Endothelial cell of umbilical vein (primary cell): ENCODE measurements at regions not wholly inside any gene's neighbourhood (a gene's known extent, or its start where the extent isn't known, plus 50 kb on each side); places are given as distances from the start of the nearest gene placed in this dataset.

ENCODE experiments used
- BruUV-seq: library from RNA; stranded (reverse); fragments of 400-500 nt; replicated peaks from 2 replicates; lab custom pipeline; 2021; lab: Mats Ljungman, UMichigan
- CTCF ChIA-PET: fragments of 300-600, 350-600 bp; sonication (Branson Sonifier 250); formaldehyde crosslinking; loops from one replicate; lab custom pipeline; 2021; ENCODE audit warnings: antibody characterized with exemption, inconsistent platforms; lab: Charles Lee
- POLR2A ChIA-PET: fragments of 300-600, 350-600 bp; sonication (Branson Sonifier 250); formaldehyde crosslinking; loops from one replicate; lab custom pipeline; 2021; ENCODE audit warnings: antibody characterized with exemption, inconsistent platforms; lab: Charles Lee
- DNase-seq: peaks from one replicate; pipeline ENCODE4 v3.0.0-alpha.2; 2011; ENCODE audit warnings: low read depth, low spot score
- FAIRE-seq: peaks from 2 replicates; lab custom pipeline; 2011; peaks lifted over from hg19 to GRCh38; lab: Jason Lieb, UNC
- H2AFZ ChIP-seq: 2 replicates; pipeline ENCODE4 v1.6.0; 2012; ENCODE audit warnings: low read depth, low read length, control low read depth, inconsistent platforms
- H3K27ac ChIP-seq: 2 replicates; pipeline ENCODE4 v1.5.1; 2011; ENCODE audit warnings: low read depth, mild to moderate bottlenecking, control low read depth, low read length, moderate library complexity; ENCODE audit not compliant: insufficient read depth
- H3K27me3 ChIP-seq, 2 experiments: 2 replicates each; pipeline versions ENCODE4 v1.6.0 to v1.6.1; 2011; ENCODE audit warnings: low read length in 2 of 2, mixed read lengths in 1 of 2; ENCODE audit not compliant: control insufficient read depth in 2 of 2, insufficient read depth in 2 of 2
- H3K36me3 ChIP-seq, 2 experiments: 2 replicates in 1 of 2; 3 replicates in 1 of 2; pipeline ENCODE4 v1.5.1; 2011; ENCODE audit warnings: low read length in 2 of 2, mild to moderate bottlenecking in 1 of 2, moderate library complexity in 1 of 2; ENCODE audit not compliant: control insufficient read depth in 2 of 2, insufficient read depth in 2 of 2; ENCODE audit errors: extremely low read depth in 1 of 2
- H3K4me1 ChIP-seq: 3 replicates; pipeline ENCODE4 v1.5.1; 2011; ENCODE audit warnings: mild to moderate bottlenecking, low read length; ENCODE audit not compliant: control insufficient read depth, insufficient read depth; ENCODE audit errors: extremely low read depth
- H3K4me2 ChIP-seq: 2 replicates; pipeline ENCODE4 v1.6.1; 2011; ENCODE audit warnings: low read length, control low read depth, mixed read lengths; ENCODE audit not compliant: insufficient read depth
- H3K4me3 ChIP-seq, 3 experiments: fragments of 200-600 bp in 1 of 3; sonication (generic), shearing (Covaris generic) in 1 of 3; replicated peaks in 1 of 3; 2 replicates each; pipeline ENCODE4 v1.5.1; 2011 to 2016; ENCODE audit warnings: control low read depth in 3 of 3, low read length in 3 of 3, mild to moderate bottlenecking in 2 of 3, inconsistent platforms in 1 of 3, low read depth in 1 of 3, moderate library complexity in 1 of 3; ENCODE audit not compliant: insufficient read depth in 1 of 3
- H3K79me2 ChIP-seq: 2 replicates; pipeline ENCODE4 v1.6.0; 2012; ENCODE audit warnings: low read length, inconsistent platforms; ENCODE audit not compliant: control insufficient read depth, insufficient read depth
- H3K9ac ChIP-seq: replicated peaks from 2 replicates; pipeline ENCODE3; 2011; ENCODE audit warnings: low read length, control low read depth; ENCODE audit not compliant: insufficient read depth; ENCODE audit errors: extremely low read depth
- H3K9me1 ChIP-seq: replicated peaks from 3 replicates; pipeline ENCODE4 v1.6.0; 2011; ENCODE audit warnings: mild to moderate bottlenecking, low read length; ENCODE audit not compliant: control insufficient read depth, insufficient read depth; ENCODE audit errors: extremely low read depth
- H3K9me3 ChIP-seq: replicated peaks from 2 replicates; pipeline ENCODE4 v1.5.1; 2012; ENCODE audit warnings: low read length, inconsistent platforms; ENCODE audit not compliant: control insufficient read depth, insufficient read depth
- H4K20me1 ChIP-seq: replicated peaks from 2 replicates; pipeline ENCODE3; 2011; ENCODE audit warnings: mild to moderate bottlenecking, low read length; ENCODE audit not compliant: control insufficient read depth, insufficient read depth; ENCODE audit errors: extremely low read depth
- EZH2 ChIP-seq: IDR thresholded peaks from 2 replicates; pipeline ENCODE4 v1.6.1; 2012; ENCODE audit warnings: borderline replicate concordance, low read depth, mild to moderate bottlenecking, moderate library complexity, low read length, inconsistent platforms; ENCODE audit not compliant: severe bottlenecking
- FOS ChIP-seq: IDR thresholded peaks from 2 replicates; pipeline ENCODE4 v1.6.1; 2011; ENCODE audit warnings: mild to moderate bottlenecking, low read length, moderate library complexity, borderline replicate concordance; ENCODE audit not compliant: insufficient read depth
- GATA2 ChIP-seq: IDR thresholded peaks from 2 replicates; pipeline ENCODE4 v1.7.0; 2011; ENCODE audit warnings: low read depth, mild to moderate bottlenecking, moderate library complexity, mixed read lengths, low read length; ENCODE audit not compliant: insufficient read length, insufficient read depth
- JUN ChIP-seq: IDR thresholded peaks from 2 replicates; pipeline ENCODE4 v1.6.1; 2011; ENCODE audit warnings: borderline replicate concordance, low read depth; ENCODE audit not compliant: insufficient read length, insufficient read depth
- MYC ChIP-seq: IDR thresholded peaks from one replicate; pipeline ENCODE4 v1.6.1; 2011; ENCODE audit warnings: mild to moderate bottlenecking, low read depth, low read length
- POLR2A ChIP-seq: IDR thresholded peaks from 2 replicates; pipeline ENCODE4 v1.6.1; 2012; ENCODE audit warnings: low read depth, mild to moderate bottlenecking, control low read depth, low read length
- POLR2AphosphoS5 ChIP-seq: IDR thresholded peaks from 2 replicates; pipeline ENCODE4 v1.6.1; 2012; ENCODE audit warnings: low read depth, mild to moderate bottlenecking, control low read depth, low read length, moderate library complexity; ENCODE audit not compliant: insufficient read depth
- dilution Hi-C: fragments of 300-500 bp; cut with MboI; formaldehyde crosslinking; loops from one replicate; pipeline ENCODE4 v1.15.0; 2019; ENCODE audit warnings: low sequenced_read_pairs; ENCODE audit not compliant: extremely low pct_ligation_motif_present
- intact Hi-C: fragments of 100-400 bp; cut with micrococcal nuclease; formaldehyde crosslinking; loops from one replicate; pipeline ENCODE4 v1.10.0; 2022
- TF ChIP-seq, protein P1 (sequence below), 2 donors: IDR thresholded peaks; 1 replicate in 1 of 2; 2 replicates in 1 of 2; pipeline ENCODE4 v1.5.1; 2011; ENCODE audit warnings: low read length in 2 of 2, mild to moderate bottlenecking in 2 of 2, moderate library complexity in 2 of 2, control low read depth in 1 of 2, inconsistent platforms in 1 of 2, low read depth in 1 of 2; ENCODE audit not compliant: insufficient read depth in 1 of 2; ENCODE audit errors: extremely low read depth in 1 of 2
- TF ChIP-seq, protein P2 (sequence below): IDR thresholded peaks from 2 replicates; pipeline ENCODE4 v1.6.1; 2011; ENCODE audit not compliant: insufficient read depth, insufficient read length

DNA sequence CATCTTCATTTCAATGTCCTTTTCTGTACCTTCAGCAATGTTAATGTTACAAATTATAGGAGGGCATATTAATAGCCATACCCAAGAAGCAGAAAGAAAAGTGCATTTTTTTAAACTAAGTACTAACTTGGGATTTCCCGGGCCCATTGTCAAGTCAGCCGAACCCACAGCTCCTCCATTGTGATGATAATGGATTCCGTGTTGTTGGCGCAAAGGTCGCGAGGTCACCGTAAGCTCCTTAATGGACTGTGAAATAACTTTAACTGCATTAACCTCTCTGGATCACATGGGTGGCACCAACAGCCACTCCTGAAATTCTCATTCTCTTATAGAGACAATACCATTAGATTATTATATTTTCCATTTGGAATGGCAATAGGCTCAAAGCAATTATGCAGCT is 250.6 kb upstream of the RRP15 start:
- Histone ChIP-seq H3K9me1 (no peaks in the 10 kb centered on the region), H3K27ac (no peak overlapping the region), H3K4me2 (no peak overlapping the region), H4K20me1 (no peaks in the 10 kb centered on the region), H3K27me3 (no peaks in the 10 kb centered on the region), H3K4me3 (no peak overlapping the region), H3K4me1 (no peaks in the 10 kb centered on the region), H2AFZ (no peak overlapping the region), H3K9ac (no peak overlapping the region), H3K79me2 (no peaks in the 10 kb centered on the region), H3K9me3 (no peaks in the 10 kb centered on the region), H3K36me3 (no peaks in the 10 kb centered on the region)
- POLR2A ChIA-PET, result no interaction called here
- no peak for FAIRE-seq
- dilution Hi-C loops (no loop called here), intact Hi-C loops (no loop called here)
- TF ChIP-seq EZH2 (no peak), JUN (no peak), POLR2A (no peak), GATA2 (no peak), FOS (no peak), POLR2AphosphoS5 (no peak), MYC (no peak)
- TF ChIP-seq, protein P1, sequence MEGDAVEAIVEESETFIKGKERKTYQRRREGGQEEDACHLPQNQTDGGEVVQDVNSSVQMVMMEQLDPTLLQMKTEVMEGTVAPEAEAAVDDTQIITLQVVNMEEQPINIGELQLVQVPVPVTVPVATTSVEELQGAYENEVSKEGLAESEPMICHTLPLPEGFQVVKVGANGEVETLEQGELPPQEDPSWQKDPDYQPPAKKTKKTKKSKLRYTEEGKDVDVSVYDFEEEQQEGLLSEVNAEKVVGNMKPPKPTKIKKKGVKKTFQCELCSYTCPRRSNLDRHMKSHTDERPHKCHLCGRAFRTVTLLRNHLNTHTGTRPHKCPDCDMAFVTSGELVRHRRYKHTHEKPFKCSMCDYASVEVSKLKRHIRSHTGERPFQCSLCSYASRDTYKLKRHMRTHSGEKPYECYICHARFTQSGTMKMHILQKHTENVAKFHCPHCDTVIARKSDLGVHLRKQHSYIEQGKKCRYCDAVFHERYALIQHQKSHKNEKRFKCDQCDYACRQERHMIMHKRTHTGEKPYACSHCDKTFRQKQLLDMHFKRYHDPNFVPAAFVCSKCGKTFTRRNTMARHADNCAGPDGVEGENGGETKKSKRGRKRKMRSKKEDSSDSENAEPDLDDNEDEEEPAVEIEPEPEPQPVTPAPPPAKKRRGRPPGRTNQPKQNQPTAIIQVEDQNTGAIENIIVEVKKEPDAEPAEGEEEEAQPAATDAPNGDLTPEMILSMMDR (IDR thresholded peaks at IDR 0.05; ENCODE audit: extremely low read depth in 1 of 2, insufficient read depth in 1 of 2, low read depth in 1 of 2, low read length in 2 of 2), result no peak
- TF ChIP-seq, protein P2, sequence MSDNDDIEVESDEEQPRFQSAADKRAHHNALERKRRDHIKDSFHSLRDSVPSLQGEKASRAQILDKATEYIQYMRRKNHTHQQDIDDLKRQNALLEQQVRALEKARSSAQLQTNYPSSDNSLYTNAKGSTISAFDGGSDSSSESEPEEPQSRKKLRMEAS, result no peak
- BruUV-seq, result no TSS peak
- DNase-seq, result no peak
- CTCF ChIA-PET, result no interaction called here
